ENCODE measurements at regions not wholly inside any gene's neighbourhood (a gene's known extent, or its start where the extent isn't known, plus 50 kb on each side); places are given as distances from the start of the nearest gene placed in this dataset.

GRCh38 chr16:66223176-66223780 is 143.2 kb upstream of the CDH5 start:
- H3K79me1 ChIP-seq (ENCODE audit: low read depth, low read length), result no peaks in the 10 kb centered on the region
- no peak overlapping the region for H4K5ac ChIP-seq (ENCODE audit: insufficient read length, low read depth, low read length)
- H3K23ac ChIP-seq (ENCODE audit: insufficient read length), result no peak overlapping the region
- no peaks in the 10 kb centered on the region for H3K36me3 ChIP-seq (ENCODE audit: control insufficient read depth in 2 of 4, insufficient read depth in 4 of 4, low read length in 3 of 4)
- no peaks in the 10 kb centered on the region for H3K23me2 ChIP-seq (ENCODE audit: low read depth, low read length)
- no peak overlapping the region for H3K9ac ChIP-seq (replicated peaks in 1 of 4; ENCODE audit: extremely low read depth in 1 of 4, low read depth in 3 of 4, low read length in 3 of 4)
- no peaks in the 10 kb centered on the region for H3K27me3 ChIP-seq (replicated peaks in 1 of 4; ENCODE audit: control insufficient read depth in 3 of 4, extremely low read depth in 1 of 4, insufficient read depth in 3 of 4, low read length in 3 of 4)
- DNase-seq (ENCODE audit: low read depth in 1 of 2, low spot score in 2 of 2) (no peak), FAIRE-seq (no peak)
- H3K4me3 ChIP-seq (ENCODE audit: extremely low read depth in 1 of 4, insufficient read depth in 2 of 4, low read depth in 3 of 4, low read length in 4 of 4), result no peak overlapping the region
- POLR2A ChIA-PET (ENCODE audit: partially characterized antibody), result interaction anchor here (0.6 kb wide), 1 partner anchor 61 kb away, joined by 3 read pairs; no protein-coding TSS in a partner anchor
- no peaks in the 10 kb centered on the region for H3K4me1 ChIP-seq (replicated peaks in 1 of 4; ENCODE audit: control insufficient read depth in 3 of 4, insufficient read depth in 4 of 4, low read length in 3 of 4)
- no peak overlapping the region for H3K4me2 ChIP-seq (ENCODE audit: insufficient read depth in 1 of 2, low read depth in 2 of 2, low read length in 2 of 2)
- H3K14ac ChIP-seq (ENCODE audit: insufficient read length), result no peak overlapping the region
- no peak overlapping the region for H3K18ac ChIP-seq (ENCODE audit: extremely low read depth, low read length)
- H4K8ac ChIP-seq (ENCODE audit: extremely low read depth, insufficient read depth, low read length), result no peak overlapping the region; the same call in 1 of the 2 replicates
- H3K79me2 ChIP-seq (ENCODE audit: control insufficient read depth in 1 of 2, insufficient read depth in 2 of 2, low read length in 2 of 2), result no peaks in the 10 kb centered on the region
- H3K4ac ChIP-seq (replicated peaks; ENCODE audit: insufficient read length, low read depth, low read length), result no peak overlapping the region
- no peak overlapping the region for H2BK12ac ChIP-seq (ENCODE audit: low read depth, low read length)
- H4K20me1 ChIP-seq (replicated peaks in 1 of 2; ENCODE audit: control insufficient read depth in 1 of 2, insufficient read depth in 2 of 2, low read length in 2 of 2), result no peaks in the 10 kb centered on the region
- CTCF ChIA-PET (ENCODE audit: partially characterized antibody), result interaction anchor here (0.6 kb wide), 1 partner anchor 13 kb away, joined by 4 read pairs; no protein-coding TSS in a partner anchor
- no peak overlapping the region for H2AFZ ChIP-seq (ENCODE audit: low read length)
- no peak overlapping the region for H2BK20ac ChIP-seq (ENCODE audit: low read length)
- H2BK15ac ChIP-seq (ENCODE audit: low read length), result no peak overlapping the region
- no peak overlapping the region for H2BK5ac ChIP-seq (ENCODE audit: low read depth, low read length)
- no peak overlapping the region for H3K56ac ChIP-seq (replicated peaks; ENCODE audit: insufficient read length, low read depth, low read length)
- no peak overlapping the region for H2BK120ac ChIP-seq (replicated peaks; ENCODE audit: low read depth, low read length)
- H3K9me3 ChIP-seq (ENCODE audit: insufficient read depth in 2 of 2, low read depth in 1 of 2, low read length in 1 of 2), result no peaks in the 10 kb centered on the region
- WGBS, 2 experiments (ENCODE audit: extremely low coverage in 1 of 2, insufficient coverage in 1 of 2, insufficient read length in 1 of 2, insufficient replicate concordance in 2 of 2, low coverage in 1 of 2, low lambda C conversion rate in 2 of 2, missing lambda C conversion rate in 1 of 2), result 90% methylated on average over 8 of the region's 8 CpGs; no CpG with 5 or more reads in 1 of the 2 experiments
- no peak overlapping the region for H3K27ac ChIP-seq (ENCODE audit: low read depth, low read length)
- no peak overlapping the region for H2AK5ac ChIP-seq (ENCODE audit: low read depth, low read length)
- H4K91ac ChIP-seq (replicated peaks; ENCODE audit: insufficient read length, low read length), result no peak overlapping the region
- TF ChIP-seq POLR2A (IDR thresholded peaks at IDR 0.05; ENCODE audit: control extremely low read depth in 1 of 2, low read depth in 2 of 2, low read length in 2 of 2) (no peak), SP1 (IDR thresholded peaks at IDR 0.05; ENCODE audit: low read depth, low read length) (no peak), SP2 (IDR thresholded peaks at IDR 0.05; ENCODE audit: low read length) (no peak), BACH1 (IDR thresholded peaks at IDR 0.05; ENCODE audit: low read length) (no peak), E2F6 (IDR thresholded peaks at IDR 0.05) (no peak), CHD2 (IDR thresholded peaks at IDR 0.05; ENCODE audit: low read length) (no peak), MAFK (IDR thresholded peaks at IDR 0.05; ENCODE audit: low read depth, low read length) (no peak), FOSL1 (IDR thresholded peaks at IDR 0.05; ENCODE audit: insufficient read depth, low read depth, low read length) (no peak), SIX5 (IDR thresholded peaks at IDR 0.05; ENCODE audit: low read depth, low read length) (no peak), KDM4A (IDR thresholded peaks at IDR 0.05; ENCODE audit: low read depth, low read length, severe bottlenecking) (no peak), POU5F1 (IDR thresholded peaks at IDR 0.05; ENCODE audit: low read depth, low read length) (no peak), PHF8 (conservative IDR thresholded peaks at IDR 0.05; ENCODE audit: low read depth, low read length) (no peak), NANOG (IDR thresholded peaks at IDR 0.05; ENCODE audit: insufficient read depth, low read depth, low read length, poor library complexity, severe bottlenecking) (no peak), EP300 (IDR thresholded peaks at IDR 0.05; ENCODE audit: borderline replicate concordance in 1 of 2, low read depth in 2 of 2, low read length in 2 of 2) (no peak)

All from H1 (cell line).